ENCODE measurements at regions not wholly inside any gene's neighbourhood (a gene's known extent, or its start where the extent isn't known, plus 50 kb on each side); places are given as distances from the start of the nearest gene placed in this dataset.

DNA sequence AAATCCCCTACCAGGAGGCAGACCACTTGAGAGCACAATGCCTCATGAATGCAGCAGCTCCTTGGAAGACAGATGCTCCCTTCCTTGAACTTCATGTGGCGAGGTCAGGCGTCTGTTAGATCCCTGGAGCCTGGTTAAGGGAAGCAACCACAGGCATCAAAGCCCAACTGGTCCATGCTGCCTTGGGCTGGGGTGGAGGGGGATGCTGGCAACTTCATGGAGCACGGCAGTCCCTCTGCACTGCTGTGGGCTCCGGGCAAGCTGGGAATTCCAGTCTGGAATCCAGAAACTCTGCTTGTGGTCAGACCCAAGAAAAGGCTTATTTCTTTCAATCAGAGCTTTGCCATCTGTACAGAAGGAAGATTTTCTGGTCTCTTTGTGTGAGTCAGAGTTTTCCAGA is 130.4 kb downstream of the PFKFB3 start:
- H3K27ac ChIP-seq = no peak overlapping the region
- TF ChIP-seq, protein P1, sequence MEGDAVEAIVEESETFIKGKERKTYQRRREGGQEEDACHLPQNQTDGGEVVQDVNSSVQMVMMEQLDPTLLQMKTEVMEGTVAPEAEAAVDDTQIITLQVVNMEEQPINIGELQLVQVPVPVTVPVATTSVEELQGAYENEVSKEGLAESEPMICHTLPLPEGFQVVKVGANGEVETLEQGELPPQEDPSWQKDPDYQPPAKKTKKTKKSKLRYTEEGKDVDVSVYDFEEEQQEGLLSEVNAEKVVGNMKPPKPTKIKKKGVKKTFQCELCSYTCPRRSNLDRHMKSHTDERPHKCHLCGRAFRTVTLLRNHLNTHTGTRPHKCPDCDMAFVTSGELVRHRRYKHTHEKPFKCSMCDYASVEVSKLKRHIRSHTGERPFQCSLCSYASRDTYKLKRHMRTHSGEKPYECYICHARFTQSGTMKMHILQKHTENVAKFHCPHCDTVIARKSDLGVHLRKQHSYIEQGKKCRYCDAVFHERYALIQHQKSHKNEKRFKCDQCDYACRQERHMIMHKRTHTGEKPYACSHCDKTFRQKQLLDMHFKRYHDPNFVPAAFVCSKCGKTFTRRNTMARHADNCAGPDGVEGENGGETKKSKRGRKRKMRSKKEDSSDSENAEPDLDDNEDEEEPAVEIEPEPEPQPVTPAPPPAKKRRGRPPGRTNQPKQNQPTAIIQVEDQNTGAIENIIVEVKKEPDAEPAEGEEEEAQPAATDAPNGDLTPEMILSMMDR (conservative IDR thresholded peaks at IDR 0.05) = no peak

DNA sequence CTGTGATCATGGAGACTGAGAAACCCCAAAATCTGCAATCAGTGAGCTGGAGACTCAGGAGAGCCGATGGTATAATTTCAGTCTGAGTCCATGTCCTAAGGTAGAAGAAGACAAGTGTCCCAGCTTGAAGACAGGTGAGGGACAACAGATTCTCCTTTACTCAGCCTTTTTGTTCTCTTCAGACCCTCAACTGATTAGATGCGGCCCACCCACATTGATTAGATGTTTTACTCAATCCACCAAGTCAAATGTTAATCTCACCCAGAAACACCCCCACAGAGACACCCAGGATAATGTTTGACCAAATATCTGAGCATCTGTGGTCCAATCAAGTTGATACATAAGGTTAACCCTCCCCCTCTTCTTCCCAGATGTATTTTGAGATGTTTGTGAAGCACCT is 131.2 kb downstream of the PFKFB3 start:
- TF ChIP-seq, protein P1 (conservative IDR thresholded peaks at IDR 0.05) = no peak
- peak overlapping the region; percentile 38; the same call in 1 of the 2 replicates for H3K27ac ChIP-seq

DNA sequence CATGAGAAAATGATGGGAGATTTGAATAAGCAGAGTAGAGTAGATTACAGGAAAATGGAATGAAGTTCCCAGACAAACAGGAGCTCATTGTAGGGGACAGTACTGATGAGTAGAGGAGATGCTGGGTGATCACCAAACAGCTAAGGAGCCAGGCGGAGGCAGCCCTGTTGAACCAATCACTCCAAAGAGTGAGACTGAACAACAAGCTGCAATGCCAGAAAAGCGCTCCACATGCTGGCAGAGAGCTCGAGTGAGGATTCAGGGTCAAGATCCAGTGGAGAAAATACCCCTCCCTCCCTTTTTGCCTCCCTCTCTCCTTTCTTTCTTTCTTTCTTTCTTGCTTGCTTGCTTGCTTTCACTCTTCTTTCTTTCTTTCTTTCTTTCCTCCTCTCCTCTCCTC is 133.3 kb downstream of the PFKFB3 start:
- H3K27ac ChIP-seq = no peak overlapping the region
- TF ChIP-seq, protein P1 (conservative IDR thresholded peaks at IDR 0.05) = no peak

DNA sequence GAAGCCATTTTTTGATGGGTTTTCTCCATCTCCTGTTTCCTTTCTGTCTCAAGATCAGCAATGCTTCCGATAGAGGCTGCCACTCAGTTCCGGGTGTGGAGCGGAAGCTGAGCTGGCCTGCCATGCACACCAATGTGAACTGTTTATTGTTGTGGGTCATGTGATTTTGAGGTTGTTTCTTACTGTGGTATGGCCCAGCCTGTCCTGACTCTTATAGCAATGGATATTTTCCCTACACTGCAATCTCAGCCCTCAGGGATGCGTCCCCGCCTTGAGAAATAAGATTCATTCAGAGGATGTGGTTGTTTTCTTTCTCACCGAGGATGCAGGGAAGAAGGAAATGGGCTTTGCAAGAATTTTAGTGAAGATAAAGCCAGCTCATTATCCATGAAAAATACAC is 134.7 kb downstream of the PFKFB3 start:
- H3K27ac ChIP-seq = no peak overlapping the region
- TF ChIP-seq, protein P1 (conservative IDR thresholded peaks at IDR 0.05) = no peak

DNA sequence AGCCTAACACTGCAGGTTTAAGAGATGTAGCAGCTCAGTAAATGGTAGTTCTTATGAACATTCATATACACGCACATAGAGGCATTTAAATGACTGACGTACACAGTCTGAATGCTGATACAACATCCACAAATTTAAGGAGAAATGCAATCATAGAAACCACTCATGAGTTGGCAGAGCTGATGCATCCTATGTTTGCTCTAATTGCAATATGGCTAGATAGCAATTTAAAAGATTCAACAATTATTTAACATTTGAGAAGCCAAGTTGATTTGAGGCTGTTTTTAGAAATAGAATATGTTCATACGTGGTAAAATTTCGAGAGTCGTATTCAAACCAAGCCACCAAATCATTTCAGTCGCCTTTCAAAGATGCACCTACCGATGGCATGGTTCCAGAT is 135.6 kb downstream of the PFKFB3 start:
- TF ChIP-seq, protein P1 (conservative IDR thresholded peaks at IDR 0.05) = no peak

DNA sequence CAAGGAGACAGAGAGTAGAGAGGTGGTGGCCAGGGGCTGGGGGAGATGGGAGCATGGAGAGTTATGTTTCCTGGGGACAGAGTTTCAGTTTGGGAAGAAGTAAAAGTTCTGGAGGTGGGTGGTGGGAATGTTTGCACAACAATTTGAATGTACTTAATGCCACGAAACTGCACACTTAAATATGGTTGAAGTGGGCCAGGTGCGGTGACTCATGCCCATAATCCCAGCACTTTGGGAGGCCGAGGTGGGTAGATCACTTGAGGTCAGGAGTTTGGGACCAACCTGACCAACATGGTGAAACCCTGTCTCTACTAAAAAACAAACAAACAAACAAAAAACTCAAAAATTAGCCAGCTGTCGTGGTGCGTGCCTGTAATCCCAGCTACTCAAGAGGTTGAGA is 137.2 kb downstream of the PFKFB3 start:
- no peak overlapping the region for H3K27ac ChIP-seq
- TF ChIP-seq, protein P1 (conservative IDR thresholded peaks at IDR 0.05) = no peak

More for the DNA sequence above, 135.6 kb downstream of the PFKFB3 start:
- H3K27ac ChIP-seq = no peak overlapping the region

DNA sequence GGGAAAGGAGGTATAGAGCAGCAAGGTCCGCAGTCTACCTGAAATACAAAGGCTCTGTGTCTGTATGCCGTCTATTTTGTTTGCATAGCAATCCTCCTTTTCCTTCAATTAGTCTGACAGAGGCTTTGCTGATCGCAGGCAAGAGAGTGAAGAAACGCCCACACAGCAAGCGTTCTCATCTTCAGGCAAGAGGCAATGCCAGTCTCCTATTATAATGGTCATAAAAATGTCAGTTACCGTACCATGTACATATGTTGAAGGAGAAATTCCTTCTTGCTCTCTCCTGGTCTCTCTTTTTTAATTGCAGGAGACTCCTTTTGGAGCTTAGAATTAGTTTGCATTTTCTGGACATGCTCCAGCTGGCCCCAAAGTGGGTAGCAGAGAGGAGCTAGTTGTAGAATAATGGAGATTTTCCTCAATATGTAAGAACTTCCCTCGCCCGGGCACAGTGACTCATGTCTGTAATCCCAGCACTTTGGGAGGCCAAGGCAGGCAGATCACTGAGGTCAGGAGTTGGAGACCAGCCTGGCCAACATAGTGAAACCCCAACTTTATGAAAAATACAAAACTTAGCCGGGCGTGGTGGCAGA is 139.5 kb downstream of the PFKFB3 start:
- no peak overlapping the region for H3K27ac ChIP-seq
- TF ChIP-seq, protein P1 (conservative IDR thresholded peaks at IDR 0.05) = no peak
